H9 (cell line): ENCODE measurements at regions not wholly inside any gene's neighbourhood (a gene's known extent, or its start where the extent isn't known, plus 50 kb on each side); places are given as distances from the start of the nearest gene placed in this dataset.

Experiments used
- DNase-seq: peaks from one replicate; pipeline ENCODE4 v3.0.0-alpha.2; 2017
- H2AFZ ChIP-seq: one replicate; pipeline ENCODE4 v1.6.1; 2013; ENCODE audit warnings: mild to moderate bottlenecking, low read length, control low read depth, moderate library complexity
- H2AK5ac ChIP-seq: 2 replicates; pipeline ENCODE4 v1.6.1; 2013; ENCODE audit warnings: low read length, control low read depth, mixed read lengths; ENCODE audit not compliant: insufficient read length
- H2BK120ac ChIP-seq: one replicate; pipeline ENCODE4 v1.6.1; 2013; ENCODE audit warnings: low read depth, mild to moderate bottlenecking, low read length, control low read depth, inconsistent platforms; ENCODE audit not compliant: poor library complexity, severe bottlenecking
- H2BK12ac ChIP-seq: 2 replicates; pipeline ENCODE4 v1.6.1; 2013; ENCODE audit warnings: low read length, control low read depth, mixed read lengths, low read depth; ENCODE audit not compliant: insufficient read length
- H2BK15ac ChIP-seq: 2 replicates; pipeline ENCODE4 v1.6.1; 2013; ENCODE audit warnings: low read depth, low read length, control low read depth
- H2BK20ac ChIP-seq: one replicate; pipeline ENCODE4 v1.6.1; 2013; ENCODE audit warnings: low read depth, mild to moderate bottlenecking, low read length, control low read depth, inconsistent platforms; ENCODE audit not compliant: poor library complexity, severe bottlenecking
- H2BK5ac ChIP-seq: 2 replicates; pipeline ENCODE4 v1.6.1; 2013; ENCODE audit warnings: low read length, control low read depth, mixed read lengths; ENCODE audit not compliant: insufficient read length
- H3K14ac ChIP-seq: 2 replicates; pipeline ENCODE4 v1.6.1; 2013; ENCODE audit warnings: low read length, control low read depth; ENCODE audit not compliant: insufficient read depth
- H3K18ac ChIP-seq: 2 replicates; pipeline ENCODE4 v1.6.1; 2013; ENCODE audit warnings: low read depth, mild to moderate bottlenecking, mixed read lengths, low read length, control low read depth; ENCODE audit not compliant: insufficient read length
- H3K23ac ChIP-seq: 2 replicates; pipeline ENCODE4 v1.6.1; 2013; ENCODE audit warnings: low read length, control low read depth, mixed read lengths, low read depth; ENCODE audit not compliant: insufficient read length
- H3K23me2 ChIP-seq: 2 replicates; pipeline ENCODE4 v1.6.1; 2013; ENCODE audit warnings: low read depth, mild to moderate bottlenecking, mixed read lengths, low read length, control low read depth; ENCODE audit not compliant: insufficient read length, poor library complexity, severe bottlenecking
- H3K27ac ChIP-seq: 2 replicates; pipeline ENCODE4 v1.5.1; 2013; ENCODE audit warnings: low read length, control low read depth, mixed read lengths, low read depth; ENCODE audit not compliant: insufficient read length
- H3K27me3 ChIP-seq: 2 replicates; pipeline ENCODE4 v1.6.1; 2013; ENCODE audit warnings: low read length, control low read depth, inconsistent platforms; ENCODE audit not compliant: insufficient read depth
- H3K4ac ChIP-seq: 2 replicates; pipeline ENCODE4 v1.6.1; 2013; ENCODE audit warnings: low read depth, mild to moderate bottlenecking, control low read depth, inconsistent platforms, low read length, moderate library complexity
- H3K4me1 ChIP-seq: 2 replicates; pipeline ENCODE4 v1.6.1; 2013; ENCODE audit warnings: low read length, control low read depth, inconsistent platforms; ENCODE audit not compliant: insufficient read depth
- H3K4me2 ChIP-seq: 2 replicates; pipeline ENCODE4 v1.6.1; 2013; ENCODE audit warnings: low read length, control low read depth, mixed read lengths; ENCODE audit not compliant: insufficient read length, insufficient read depth
- H3K56ac ChIP-seq: 2 replicates; pipeline ENCODE4 v1.6.1; 2013; ENCODE audit warnings: low read depth, mild to moderate bottlenecking, mixed read lengths, low read length, control low read depth; ENCODE audit not compliant: insufficient read length
- H3K79me1 ChIP-seq: 2 replicates; pipeline ENCODE4 v1.6.1; 2013; ENCODE audit warnings: low read depth, mild to moderate bottlenecking, moderate library complexity, low read length, control low read depth, inconsistent platforms; ENCODE audit not compliant: insufficient read depth, poor library complexity, severe bottlenecking
- H3K79me2 ChIP-seq: 2 replicates; pipeline ENCODE4 v1.6.1; 2013; ENCODE audit warnings: low read length, control low read depth, inconsistent platforms; ENCODE audit not compliant: insufficient read depth
- H3K9ac ChIP-seq: 2 replicates; pipeline ENCODE4 v1.6.1; 2013; ENCODE audit warnings: low read length, control low read depth, mixed read lengths; ENCODE audit not compliant: insufficient read length; ENCODE audit errors: extremely low read depth
- H3K9me3 ChIP-seq: one replicate; pipeline ENCODE4 v1.6.1; 2013; ENCODE audit warnings: low read depth, low read length, inconsistent platforms; ENCODE audit not compliant: control insufficient read depth
- H3T11ph ChIP-seq: one replicate; pipeline ENCODE4 v1.6.1; 2013; ENCODE audit warnings: mild to moderate bottlenecking, low read length, control low read depth, inconsistent platforms
- H4K20me1 ChIP-seq: one replicate; pipeline ENCODE4 v1.6.1; 2013; ENCODE audit not compliant: control insufficient read depth, insufficient read length, insufficient read depth
- H4K5ac ChIP-seq: 2 replicates; pipeline ENCODE4 v1.6.1; 2013; ENCODE audit warnings: low read depth, mild to moderate bottlenecking, mixed read lengths, low read length, control low read depth; ENCODE audit not compliant: insufficient read length
- H4K8ac ChIP-seq: replicated peaks from 2 replicates; pipeline ENCODE4 v1.6.1; 2013; ENCODE audit warnings: low read length, control low read depth, mixed read lengths, low read depth; ENCODE audit not compliant: insufficient read length
- H4K91ac ChIP-seq: 2 replicates; pipeline ENCODE4 v1.6.1; 2013; ENCODE audit warnings: low read depth, mild to moderate bottlenecking, moderate library complexity, mixed read lengths, low read length, control low read depth; ENCODE audit not compliant: insufficient read length
- H3K27ac Mint-ChIP-seq, 3 experiments: 2 replicates in 2 of 3; 3 replicates in 1 of 3; pipeline ENCODE4 v1.8.0; 2020 to 2021; ENCODE audit warnings: mixed read lengths in 3 of 3, mild to moderate bottlenecking in 1 of 3, moderate library complexity in 1 of 3
- H3K27me3 Mint-ChIP-seq: 2 replicates; pipeline ENCODE4 v1.8.0; 2021; ENCODE audit warnings: low read depth, mild to moderate bottlenecking, moderate library complexity, mixed read lengths
- H3K36me3 Mint-ChIP-seq, 3 experiments: 2 replicates in 2 of 3; 3 replicates in 1 of 3; pipeline ENCODE4 v1.8.0; 2020 to 2021; ENCODE audit warnings: low read depth in 3 of 3, mixed read lengths in 3 of 3; ENCODE audit not compliant: insufficient read depth in 1 of 3
- H3K4me1 Mint-ChIP-seq, 2 experiments: 2 replicates each; pipeline ENCODE4 v1.8.0; 2020; ENCODE audit warnings: mixed read lengths in 2 of 2
- H3K4me3 Mint-ChIP-seq, 2 experiments: 2 replicates in 1 of 2; 3 replicates in 1 of 2; pipeline ENCODE4 v1.8.0; 2020 to 2021; ENCODE audit warnings: mild to moderate bottlenecking in 2 of 2, mixed read lengths in 2 of 2, moderate library complexity in 1 of 2
- H3K9me3 Mint-ChIP-seq, 2 experiments: 2 replicates in 1 of 2; 3 replicates in 1 of 2; pipeline ENCODE4 v1.8.0; 2020; ENCODE audit warnings: mild to moderate bottlenecking in 2 of 2, mixed read lengths in 2 of 2, moderate library complexity in 1 of 2
- CTCF ChIP-seq: fragments of 200-600 bp; sonication (generic); conservative IDR thresholded peaks from 3 replicates; pipeline ENCODE4 v1.8.0; 2021; ENCODE audit warnings: antibody characterized with exemption, mild to moderate bottlenecking
- WGBS: extraction: QIAGEN DNeasy Blood & Tissue Kit; methylation state at CpG from one replicate; pipeline ENCODE4 v1.1.7; 2013; ENCODE audit warnings: missing lambda C conversion rate, low lambda C conversion rate, mixed read lengths; ENCODE audit not compliant: insufficient read length; ENCODE audit errors: extremely low coverage; 5-methylcytosine and 5-hydroxymethylcytosine counted together

GRCh38 chr6:47934023-47934422, 152.2 kb downstream of the OPN5 start:
- Histone ChIP-seq H3K4me1 (no peaks in the 10 kb centered on the region), H3K14ac (no peak overlapping the region), H4K5ac (no peak overlapping the region), H3K27me3 (no peaks in the 10 kb centered on the region), H3K79me2 (no peaks in the 10 kb centered on the region), H2BK120ac (no peak overlapping the region), H2BK20ac (no peak overlapping the region), H4K8ac (no peak overlapping the region), H3K4ac (no peak overlapping the region), H3K4me2 (no peak overlapping the region), H2BK12ac (no peak overlapping the region), H4K91ac (no peak overlapping the region), H2BK15ac (no peak overlapping the region), H3T11ph (no peak overlapping the region), H3K9ac (no peak overlapping the region), H3K79me1 (no peaks in the 10 kb centered on the region), H3K23ac (no peak overlapping the region), H2BK5ac (no peak overlapping the region), H3K9me3 (no peaks in the 10 kb centered on the region), H3K27ac (no peak overlapping the region), H4K20me1 (no peaks in the 10 kb centered on the region), H3K56ac (no peak overlapping the region), H2AK5ac (no peak overlapping the region), H3K23me2 (no peaks in the 10 kb centered on the region), H3K18ac (no peak overlapping the region), H2AFZ (no peak overlapping the region)
- TF ChIP-seq CTCF, result no peak
- DNase-seq, result no peak
- peaks cover 12 to 18% of the 10 kb centered on the region in 2 experiments for H3K4me1 Mint-ChIP-seq
- H3K4me3 Mint-ChIP-seq, result no peak overlapping the region
- H3K27me3 Mint-ChIP-seq, result no peaks in the 10 kb centered on the region
- H3K27ac Mint-ChIP-seq, result no peak overlapping the region; a peak in 1 of 7 replicates
- H3K9me3 Mint-ChIP-seq, result no peaks in the 10 kb centered on the region; a peak in 2 of 5 replicates
- WGBS, result no CpG with 5 or more reads among the region's 6 CpGs
- H3K36me3 Mint-ChIP-seq, result no peaks in the 10 kb centered on the region
